DOHH2 (cell line): ENCODE measurements at regions not wholly inside any gene's neighbourhood (a gene's known extent, or its start where the extent isn't known, plus 50 kb on each side); places are given as distances from the start of the nearest gene placed in this dataset.

Experiments used
- H3F3A ChIP-seq: fragments of 200-600 bp; sonication (generic), shearing (Covaris generic); 2 replicates; pipeline ENCODE4 v1.6.0; 2016; ENCODE audit warnings: antibody characterized with exemption, mild to moderate bottlenecking; ENCODE audit not compliant: control insufficient read depth, insufficient read depth
- H3K27ac ChIP-seq: fragments of 200-600 bp; sonication (generic); 2 replicates; pipeline ENCODE4 v1.5.1; 2014; ENCODE audit warnings: low read depth, mild to moderate bottlenecking, low read length, moderate library complexity
- H3K27me3 ChIP-seq: fragments of 200-600 bp; sonication (generic); 2 replicates; pipeline ENCODE4 v1.6.1; 2014; ENCODE audit warnings: mild to moderate bottlenecking, low read length, mixed read lengths; ENCODE audit not compliant: control insufficient read depth
- H3K36me3 ChIP-seq: fragments of 200-600 bp; sonication (generic); 2 replicates; pipeline ENCODE4 v1.6.1; 2014; ENCODE audit warnings: mild to moderate bottlenecking, low read length, moderate library complexity, mixed read lengths; ENCODE audit not compliant: control insufficient read depth
- H3K4me1 ChIP-seq: fragments of 200-600 bp; sonication (generic); 2 replicates; pipeline ENCODE4 v1.6.1; 2014; ENCODE audit warnings: mild to moderate bottlenecking, low read length, mixed read lengths; ENCODE audit not compliant: control insufficient read depth
- H3K4me2 ChIP-seq: fragments of 200-600 bp; sonication (generic); 2 replicates; pipeline ENCODE4 v1.6.0; 2014; ENCODE audit warnings: mild to moderate bottlenecking, low read length, moderate library complexity
- H3K4me3 ChIP-seq: fragments of 200-600 bp; sonication (generic); 2 replicates; pipeline ENCODE4 v1.5.1; 2014; ENCODE audit warnings: mild to moderate bottlenecking, low read length, mixed read lengths
- H3K79me2 ChIP-seq: fragments of 200-600 bp; sonication (generic); 2 replicates; pipeline ENCODE4 v1.6.1; 2014; ENCODE audit warnings: mild to moderate bottlenecking, low read length, mixed read lengths; ENCODE audit not compliant: control insufficient read depth
- H3K9me2 ChIP-seq: fragments of 200-600 bp; sonication (generic); replicated peaks from 2 replicates; pipeline ENCODE4 v1.6.1; 2014; ENCODE audit warnings: mild to moderate bottlenecking, low read length, mixed read lengths; ENCODE audit not compliant: control insufficient read depth
- H3K9me3 ChIP-seq: fragments of 200-600 bp; sonication (generic); 2 replicates; pipeline ENCODE4 v1.6.1; 2014; ENCODE audit warnings: antibody characterized with exemption, low read length, mixed read lengths; ENCODE audit not compliant: control insufficient read depth, insufficient read depth
- H4K20me1 ChIP-seq: fragments of 200-600 bp; sonication (generic); 2 replicates; pipeline ENCODE4 v1.6.0; 2014; ENCODE audit warnings: low read depth, mild to moderate bottlenecking, antibody characterized with exemption, low read length, moderate library complexity; ENCODE audit not compliant: control insufficient read depth, insufficient read depth
- EZH2phosphoT487 ChIP-seq: fragments of 200-600 bp; sonication (generic); IDR thresholded peaks from 2 replicates; pipeline ENCODE4 v1.6.1; 2017; ENCODE audit warnings: borderline replicate concordance, mild to moderate bottlenecking, antibody characterized with exemption, low read length, moderate library complexity, mixed read lengths
- TF ChIP-seq, protein P1 (sequence below): fragments of 200-600 bp; sonication (generic); IDR thresholded peaks from one replicate; pipeline ENCODE4 v1.5.1; 2014; ENCODE audit warnings: antibody characterized with exemption, mild to moderate bottlenecking, low read depth, low read length; ENCODE audit not compliant: poor library complexity, severe bottlenecking

- no peak overlapping the region for H3K4me3 ChIP-seq
- H3K36me3 ChIP-seq: no peaks in the 10 kb centered on the region
- H3K9me3 ChIP-seq: no peaks in the 10 kb centered on the region
- H3F3A ChIP-seq: no peaks in the 10 kb centered on the region
- no peaks in the 10 kb centered on the region for H3K79me2 ChIP-seq
- no peaks in the 10 kb centered on the region for H3K4me1 ChIP-seq
- no peaks in the 10 kb centered on the region for H4K20me1 ChIP-seq
- H3K4me2 ChIP-seq: no peak overlapping the region
- TF ChIP-seq EZH2phosphoT487: no peak
- TF ChIP-seq, protein P1, sequence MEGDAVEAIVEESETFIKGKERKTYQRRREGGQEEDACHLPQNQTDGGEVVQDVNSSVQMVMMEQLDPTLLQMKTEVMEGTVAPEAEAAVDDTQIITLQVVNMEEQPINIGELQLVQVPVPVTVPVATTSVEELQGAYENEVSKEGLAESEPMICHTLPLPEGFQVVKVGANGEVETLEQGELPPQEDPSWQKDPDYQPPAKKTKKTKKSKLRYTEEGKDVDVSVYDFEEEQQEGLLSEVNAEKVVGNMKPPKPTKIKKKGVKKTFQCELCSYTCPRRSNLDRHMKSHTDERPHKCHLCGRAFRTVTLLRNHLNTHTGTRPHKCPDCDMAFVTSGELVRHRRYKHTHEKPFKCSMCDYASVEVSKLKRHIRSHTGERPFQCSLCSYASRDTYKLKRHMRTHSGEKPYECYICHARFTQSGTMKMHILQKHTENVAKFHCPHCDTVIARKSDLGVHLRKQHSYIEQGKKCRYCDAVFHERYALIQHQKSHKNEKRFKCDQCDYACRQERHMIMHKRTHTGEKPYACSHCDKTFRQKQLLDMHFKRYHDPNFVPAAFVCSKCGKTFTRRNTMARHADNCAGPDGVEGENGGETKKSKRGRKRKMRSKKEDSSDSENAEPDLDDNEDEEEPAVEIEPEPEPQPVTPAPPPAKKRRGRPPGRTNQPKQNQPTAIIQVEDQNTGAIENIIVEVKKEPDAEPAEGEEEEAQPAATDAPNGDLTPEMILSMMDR: no peak
- H3K27me3 ChIP-seq: no peaks in the 10 kb centered on the region
- H3K9me2 ChIP-seq: no peaks in the 10 kb centered on the region
- H3K27ac ChIP-seq: no peak overlapping the region
Observed at GRCh38 chr9:118785456-118785855, 583.8 kb downstream of the BRINP1 start.

DNA sequence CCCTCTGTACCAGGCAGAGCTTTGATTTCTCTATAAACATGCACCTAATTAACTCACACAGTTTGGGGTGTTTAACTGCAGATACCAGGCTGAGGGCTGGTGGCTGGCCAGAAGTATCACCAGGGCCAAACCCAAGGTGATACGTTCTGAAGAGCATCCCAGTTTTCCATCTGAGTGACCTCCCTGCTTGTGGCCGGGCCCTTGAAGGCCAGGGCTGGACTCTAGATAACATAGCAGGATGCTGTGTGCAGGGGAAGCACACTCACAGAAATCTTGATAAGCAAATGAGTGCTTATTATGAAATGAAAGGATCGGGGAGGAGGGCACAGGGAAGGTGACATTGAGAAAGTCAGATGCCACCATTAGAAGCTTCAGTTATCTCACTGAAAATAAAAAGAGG lies 582.4 kb downstream of the BRINP1 start:
- no peak overlapping the region for H3K4me3 ChIP-seq
- H3K4me2 ChIP-seq: no peak overlapping the region
- no peaks in the 10 kb centered on the region for H3K9me2 ChIP-seq
- H3K27me3 ChIP-seq: no peaks in the 10 kb centered on the region
- TF ChIP-seq, protein P1: no peak
- no peak for TF ChIP-seq EZH2phosphoT487
- no peaks in the 10 kb centered on the region for H4K20me1 ChIP-seq
- no peaks in the 10 kb centered on the region for H3K79me2 ChIP-seq
- no peaks in the 10 kb centered on the region for H3K4me1 ChIP-seq
- H3K9me3 ChIP-seq: no peaks in the 10 kb centered on the region
- no peak overlapping the region for H3K27ac ChIP-seq
- no peaks in the 10 kb centered on the region for H3K36me3 ChIP-seq
- H3F3A ChIP-seq: no peaks in the 10 kb centered on the region

DNA sequence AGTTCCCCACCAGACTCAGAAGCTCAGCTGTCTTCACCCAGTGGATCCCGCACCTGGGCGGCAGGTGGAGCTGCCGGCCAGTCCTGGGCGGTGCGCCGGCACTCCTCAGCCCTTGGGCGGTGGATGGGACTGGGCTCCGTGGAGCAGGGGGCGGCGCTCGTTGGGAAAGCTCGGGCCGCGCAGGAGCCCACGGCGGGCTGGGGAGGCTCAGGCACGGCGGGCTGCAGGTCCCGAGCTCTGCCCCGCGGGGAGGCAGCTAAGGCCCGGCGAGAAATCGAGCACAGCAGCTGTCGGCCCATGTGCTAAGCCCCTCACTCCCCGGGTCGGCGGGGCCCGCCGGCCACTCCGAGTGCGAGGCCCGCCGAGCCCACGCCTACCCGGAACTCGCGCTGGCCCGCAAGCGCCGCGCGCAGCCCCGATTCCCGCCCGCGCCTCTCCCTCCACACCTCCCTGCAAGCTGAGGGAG lies 560.0 kb downstream of the BRINP1 start:
- H4K20me1 ChIP-seq: no peaks in the 10 kb centered on the region
- no peaks in the 10 kb centered on the region for H3K9me3 ChIP-seq
- no peaks in the 10 kb centered on the region for H3F3A ChIP-seq
- no peaks in the 10 kb centered on the region for H3K27me3 ChIP-seq
- TF ChIP-seq, protein P1: no peak
- TF ChIP-seq EZH2phosphoT487: no peak
- H3K27ac ChIP-seq: no peak overlapping the region
- no peak overlapping the region for H3K4me2 ChIP-seq
- H3K36me3 ChIP-seq: no peaks in the 10 kb centered on the region
- no peaks in the 10 kb centered on the region for H3K79me2 ChIP-seq
- H3K4me1 ChIP-seq: no peaks in the 10 kb centered on the region
- no peaks in the 10 kb centered on the region for H3K9me2 ChIP-seq
- H3K4me3 ChIP-seq: no peak overlapping the region
